HG03442 (cell line): ENCODE measurements at regions not wholly inside any gene's neighbourhood (a gene's known extent, or its start where the extent isn't known, plus 50 kb on each side); places are given as distances from the start of the nearest gene placed in this dataset.
A peak's percentile ranks its signal among the peaks of the same experiment; 100 is the strongest.
"Not testable (repeated sequence)": the region's sequence is repeated elsewhere in the genome, so short reads cannot be mapped to it uniquely, and the experiment has no call there.

Experiments used
- ATAC-seq: cut with Tn5 transposase; IDR thresholded peaks from one replicate; pipeline ENCODE4 v1.9.1; 2021; ENCODE audit warnings: mild to moderate bottlenecking, moderate library complexity; ENCODE audit not compliant: unreplicated experiment

- no peak for ATAC-seq
Measured at GRCh38 chr14:45990252-45990651, 661.3 kb downstream of the RPL10L start.

- ATAC-seq: no peak
Measured at GRCh38 chr14:45976001-45976400, 675.6 kb downstream of the RPL10L start.

GRCh38 chr14:45972416-45972815 is 679.2 kb downstream of the RPL10L start:
- ATAC-seq: no peak

GRCh38 chr14:45970621-45971020 is 681.0 kb downstream of the RPL10L start:
- ATAC-seq: no peak

- ATAC-seq: no peak
Measured at GRCh38 chr14:45968037-45968436, 683.5 kb downstream of the RPL10L start.

GRCh38 chr14:45949479-45949878 is 696.5 kb upstream of the MIS18BP1 start:
- ATAC-seq: no peak

- no peak for ATAC-seq
Measured at GRCh38 chr14:45947830-45948229, 694.8 kb upstream of the MIS18BP1 start.

GRCh38 chr14:45946251-45946650 is 693.2 kb upstream of the MIS18BP1 start:
- no peak for ATAC-seq

- ATAC-seq: no peak
Measured at GRCh38 chr14:45940318-45940717, 687.3 kb upstream of the MIS18BP1 start.

GRCh38 chr14:45939572-45939971 is 686.6 kb upstream of the MIS18BP1 start:
- no peak for ATAC-seq

GRCh38 chr14:45919995-45920394 is 667.0 kb upstream of the MIS18BP1 start:
- ATAC-seq: not testable (repeated sequence)

GRCh38 chr14:45916340-45916953 is 663.4 kb upstream of the MIS18BP1 start:
- no peak for ATAC-seq

- no peak for ATAC-seq
Measured at GRCh38 chr14:45907782-45908181, 654.8 kb upstream of the MIS18BP1 start.

- peak; percentile 90 for ATAC-seq
Measured at GRCh38 chr14:45906257-45906656, 653.3 kb upstream of the MIS18BP1 start.

GRCh38 chr14:45905672-45906071 is 652.7 kb upstream of the MIS18BP1 start:
- no peak for ATAC-seq

GRCh38 chr14:45904314-45904713 is 651.3 kb upstream of the MIS18BP1 start:
- ATAC-seq: no peak

- ATAC-seq: no peak
Measured at GRCh38 chr14:45902241-45902640, 649.2 kb upstream of the MIS18BP1 start.

- no peak for ATAC-seq
Measured at GRCh38 chr14:45897439-45897838, 644.4 kb upstream of the MIS18BP1 start.

GRCh38 chr14:45893127-45893526 is 640.1 kb upstream of the MIS18BP1 start:
- ATAC-seq: no peak

GRCh38 chr14:45891417-45892080 is 638.5 kb upstream of the MIS18BP1 start:
- ATAC-seq: no peak

GRCh38 chr14:45888766-45889285 is 635.8 kb upstream of the MIS18BP1 start:
- ATAC-seq: not testable (repeated sequence)

- ATAC-seq: no peak
Measured at GRCh38 chr14:45877981-45878380, 625.0 kb upstream of the MIS18BP1 start.
